Chondrocyte (in vitro differentiated cells): ENCODE measurements at regions not wholly inside any gene's neighbourhood (a gene's known extent, or its start where the extent isn't known, plus 50 kb on each side); places are given as distances from the start of the nearest gene placed in this dataset.

Experiments used
- DNase-seq: peaks from one replicate; pipeline ENCODE4 v3.0.0; 2021; ENCODE audit warnings: mixed read lengths, low spot score
- H3K27ac Mint-ChIP-seq: one replicate; pipeline ENCODE4 v1.8.0; 2021; ENCODE audit warnings: mild to moderate bottlenecking, moderate library complexity, mixed read lengths; ENCODE audit not compliant: unreplicated experiment
- H3K27me3 Mint-ChIP-seq: 2 replicates; pipeline ENCODE4 v1.8.0; 2021; ENCODE audit warnings: low read depth, mixed read lengths
- H3K36me3 Mint-ChIP-seq: 2 replicates; pipeline ENCODE4 v1.8.0; 2021; ENCODE audit warnings: low read depth, mixed read lengths
- H3K4me1 Mint-ChIP-seq: 2 replicates; pipeline ENCODE4 v1.8.0; 2021; ENCODE audit warnings: low read depth, mild to moderate bottlenecking, mixed read lengths
- H3K4me3 Mint-ChIP-seq: one replicate; pipeline ENCODE4 v1.8.0; 2021; ENCODE audit warnings: mild to moderate bottlenecking, moderate library complexity, mixed read lengths; ENCODE audit not compliant: unreplicated experiment
- H3K9me3 Mint-ChIP-seq: 2 replicates; pipeline ENCODE4 v1.8.0; 2021; ENCODE audit warnings: low read depth, mixed read lengths
- TF ChIP-seq, protein P1 (sequence below): fragments of 200-600 bp; sonication (generic); IDR thresholded peaks from 2 replicates; pipeline ENCODE4 v1.5.0; 2021; ENCODE audit warnings: antibody characterized with exemption, mild to moderate bottlenecking, moderate library complexity

DNA sequence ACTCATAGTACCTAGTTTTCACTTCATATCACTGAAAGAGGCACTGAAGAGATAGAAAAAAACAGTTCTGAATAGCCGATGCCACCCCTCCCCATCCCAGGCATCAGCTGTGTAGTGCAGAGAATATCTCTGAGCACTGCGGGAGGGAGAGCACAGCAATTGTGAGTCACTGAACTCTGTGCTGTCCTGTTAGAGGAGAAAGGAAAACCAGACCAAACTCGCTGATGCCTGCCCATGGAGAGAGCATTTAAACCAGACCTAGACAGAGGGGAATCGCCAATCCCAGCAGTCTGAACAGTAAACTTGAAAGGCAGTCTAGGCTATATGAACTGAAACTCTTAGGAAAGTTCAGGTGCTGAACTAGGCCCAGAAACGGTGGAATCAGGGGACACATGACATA, 120.1 kb upstream of the SLC30A5 start:
- Mint-ChIP-seq H3K9me3 (peaks cover 37% of the 10 kb centered on the region), H3K4me3 (no peak overlapping the region), H3K27me3 (no peaks in the 10 kb centered on the region), H3K36me3 (peaks cover 13% of the 10 kb centered on the region), H3K4me1 (no peaks in the 10 kb centered on the region), H3K27ac (no peak overlapping the region)
- no peak for DNase-seq
- TF ChIP-seq, protein P1, sequence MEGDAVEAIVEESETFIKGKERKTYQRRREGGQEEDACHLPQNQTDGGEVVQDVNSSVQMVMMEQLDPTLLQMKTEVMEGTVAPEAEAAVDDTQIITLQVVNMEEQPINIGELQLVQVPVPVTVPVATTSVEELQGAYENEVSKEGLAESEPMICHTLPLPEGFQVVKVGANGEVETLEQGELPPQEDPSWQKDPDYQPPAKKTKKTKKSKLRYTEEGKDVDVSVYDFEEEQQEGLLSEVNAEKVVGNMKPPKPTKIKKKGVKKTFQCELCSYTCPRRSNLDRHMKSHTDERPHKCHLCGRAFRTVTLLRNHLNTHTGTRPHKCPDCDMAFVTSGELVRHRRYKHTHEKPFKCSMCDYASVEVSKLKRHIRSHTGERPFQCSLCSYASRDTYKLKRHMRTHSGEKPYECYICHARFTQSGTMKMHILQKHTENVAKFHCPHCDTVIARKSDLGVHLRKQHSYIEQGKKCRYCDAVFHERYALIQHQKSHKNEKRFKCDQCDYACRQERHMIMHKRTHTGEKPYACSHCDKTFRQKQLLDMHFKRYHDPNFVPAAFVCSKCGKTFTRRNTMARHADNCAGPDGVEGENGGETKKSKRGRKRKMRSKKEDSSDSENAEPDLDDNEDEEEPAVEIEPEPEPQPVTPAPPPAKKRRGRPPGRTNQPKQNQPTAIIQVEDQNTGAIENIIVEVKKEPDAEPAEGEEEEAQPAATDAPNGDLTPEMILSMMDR: no peak

- H3K4me3 Mint-ChIP-seq: no peak overlapping the region
- no peak for DNase-seq
- peaks cover 8% of the 10 kb centered on the region for H3K36me3 Mint-ChIP-seq
- H3K27ac Mint-ChIP-seq: no peak overlapping the region
- H3K4me1 Mint-ChIP-seq: peaks cover 3% of the 10 kb centered on the region
- TF ChIP-seq, protein P1: no peak
- no peaks in the 10 kb centered on the region for H3K27me3 Mint-ChIP-seq
- H3K9me3 Mint-ChIP-seq: peaks cover 30% of the 10 kb centered on the region
Measured at GRCh38 chr5:68983043-68983442, 110.8 kb upstream of the SLC30A5 start.

DNA sequence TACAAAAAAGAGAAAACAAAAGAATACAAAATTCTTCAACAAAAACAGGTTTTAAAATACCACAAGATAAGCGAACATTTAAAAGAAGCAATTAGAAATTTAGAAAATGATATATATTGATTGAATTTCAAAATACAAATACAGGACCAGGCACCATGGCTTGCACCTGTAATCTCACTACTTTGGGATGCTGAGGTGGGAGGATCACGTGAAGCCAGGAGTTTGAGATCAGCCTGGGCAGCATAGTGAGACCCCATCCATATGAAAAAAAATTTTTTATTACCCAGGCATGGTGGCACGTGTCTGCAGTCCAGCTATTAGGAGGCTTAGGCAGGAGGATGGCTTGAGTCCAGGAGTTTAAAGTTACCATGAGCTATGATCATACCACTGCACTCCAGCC, 109.9 kb upstream of the SLC30A5 start:
- peaks cover 5% of the 10 kb centered on the region for H3K36me3 Mint-ChIP-seq
- no peak overlapping the region for H3K4me3 Mint-ChIP-seq

DNA sequence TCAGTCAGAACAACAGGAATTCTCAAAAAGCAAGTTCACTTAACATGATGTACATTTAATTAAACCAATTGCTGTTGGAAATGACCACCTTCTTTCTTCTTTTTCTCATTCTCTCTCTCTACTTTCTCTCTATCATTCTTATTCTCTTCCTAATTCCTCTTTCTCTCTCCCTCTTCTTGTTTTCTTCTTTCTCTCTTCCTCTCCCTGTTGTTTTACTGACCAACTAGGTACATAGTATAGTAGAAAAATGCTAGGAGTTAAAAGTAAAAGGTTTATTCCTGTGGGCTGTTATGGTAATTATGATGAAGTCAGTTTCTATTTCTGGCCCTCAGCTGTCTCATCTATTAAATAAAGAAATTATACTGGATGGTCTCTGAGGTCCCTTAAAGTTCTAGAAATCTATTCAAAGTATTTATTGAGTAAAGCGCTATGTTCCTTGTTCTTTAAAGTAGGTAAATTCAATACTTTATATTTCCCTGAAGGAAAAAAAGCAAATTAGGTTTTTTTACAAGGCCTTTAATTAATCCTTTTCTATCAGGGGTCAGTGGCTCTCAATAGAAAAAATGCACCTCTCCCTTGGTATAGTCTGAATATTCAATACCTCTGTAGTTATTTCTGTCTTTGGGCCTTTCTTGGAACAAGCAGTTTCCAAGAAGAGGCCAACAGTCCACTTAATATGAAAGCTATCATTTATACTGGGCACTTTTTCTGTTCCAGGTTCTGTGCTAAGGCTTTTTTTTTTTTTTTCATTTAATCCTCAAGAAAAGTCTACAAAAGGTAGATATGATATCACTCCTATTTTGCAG, 102.3 kb upstream of the SLC30A5 start:
- Mint-ChIP-seq H3K27me3 (no peaks in the 10 kb centered on the region), H3K27ac (no peak overlapping the region), H3K4me3 (no peak overlapping the region), H3K9me3 (peaks cover 15% of the 10 kb centered on the region), H3K36me3 (peaks cover 4% of the 10 kb centered on the region), H3K4me1 (peaks cover 6% of the 10 kb centered on the region)
- DNase-seq: no peak
- TF ChIP-seq, protein P1: no peak

More for the DNA sequence above, 109.9 kb upstream of the SLC30A5 start:
- no peak for DNase-seq
- Mint-ChIP-seq H3K27ac (no peak overlapping the region), H3K27me3 (no peaks in the 10 kb centered on the region), H3K9me3 (peaks cover 23% of the 10 kb centered on the region), H3K4me1 (peaks cover 3% of the 10 kb centered on the region)
- TF ChIP-seq, protein P1: no peak

DNA sequence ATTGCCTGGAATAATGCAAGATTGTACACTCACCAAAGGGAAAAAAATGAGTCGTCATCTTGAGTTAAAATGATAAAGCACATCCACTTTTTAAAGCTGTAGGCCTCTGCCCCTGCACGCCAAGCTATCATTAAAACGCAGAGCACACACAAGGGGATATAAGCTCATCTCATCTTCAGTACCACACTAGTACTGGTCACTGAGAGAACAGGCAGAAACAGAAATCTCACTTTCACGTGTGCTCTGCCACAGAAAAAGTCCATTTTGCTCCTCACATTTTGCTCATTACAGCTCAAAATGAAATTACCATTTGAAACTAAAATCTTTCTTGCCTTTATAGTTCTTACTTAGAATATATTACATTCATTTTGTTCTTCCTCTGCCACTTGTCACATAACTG, 99.2 kb upstream of the SLC30A5 start:
- no peaks in the 10 kb centered on the region for H3K27me3 Mint-ChIP-seq
- no peak for DNase-seq
- peaks cover 6% of the 10 kb centered on the region for H3K4me1 Mint-ChIP-seq
- peaks cover 10% of the 10 kb centered on the region for H3K9me3 Mint-ChIP-seq
- peaks cover 4% of the 10 kb centered on the region for H3K36me3 Mint-ChIP-seq
- no peak overlapping the region for H3K4me3 Mint-ChIP-seq
- no peak overlapping the region for H3K27ac Mint-ChIP-seq
- TF ChIP-seq, protein P1: no peak
